Lung microvascular endothelial cell (primary cell): ENCODE measurements at regions not wholly inside any gene's neighbourhood (a gene's known extent, or its start where the extent isn't known, plus 50 kb on each side); places are given as distances from the start of the nearest gene placed in this dataset.
"Not testable (repeated sequence)": the region's sequence is repeated elsewhere in the genome, so short reads cannot be mapped to it uniquely, and the experiment has no call there.

Experiments used
- DNase-seq, 2 donors: peaks; one replicate each; pipeline versions ENCODE4 v3.0.0 to v3.0.0-alpha.2; 2010; ENCODE audit warnings: low read depth in 2 of 2

- DNase-seq = not testable (repeated sequence)
Measured at GRCh38 chr4:8717470-8717869, 124.9 kb downstream of the CPZ start.

GRCh38 chr4:8710946-8711345 is 118.4 kb downstream of the CPZ start:
- DNase-seq = no peak

GRCh38 chr4:8710416-8710815 is 117.9 kb downstream of the CPZ start:
- DNase-seq = no peak

GRCh38 chr4:8709729-8710360 is 117.3 kb downstream of the CPZ start:
- no peak for DNase-seq

- DNase-seq = no peak
Measured at GRCh38 chr4:8709050-8709728, 116.6 kb downstream of the CPZ start.

GRCh38 chr4:8708401-8709021 is 115.9 kb downstream of the CPZ start:
- no peak for DNase-seq

GRCh38 chr4:8707045-8707781 is 114.6 kb downstream of the CPZ start:
- no peak for DNase-seq

- DNase-seq = no peak
Measured at GRCh38 chr4:8706216-8707044, 113.9 kb downstream of the CPZ start.

- DNase-seq = no peak
Measured at GRCh38 chr4:8705161-8706145, 112.9 kb downstream of the CPZ start.

- no peak for DNase-seq
Measured at GRCh38 chr4:8704632-8705031, 112.1 kb downstream of the CPZ start.

GRCh38 chr4:8703857-8704495 is 111.4 kb downstream of the CPZ start:
- DNase-seq = no peak

- DNase-seq = no peak
Measured at GRCh38 chr4:8703401-8703696, 110.8 kb downstream of the CPZ start.

GRCh38 chr4:8702516-8703400 is 110.2 kb downstream of the CPZ start:
- DNase-seq = no peak

- DNase-seq = no peak
Measured at GRCh38 chr4:8702020-8702495, 109.5 kb downstream of the CPZ start.

GRCh38 chr4:8701126-8702019 is 108.8 kb downstream of the CPZ start:
- DNase-seq = no peak

- DNase-seq = no peak
Measured at GRCh38 chr4:8700531-8700930, 108.0 kb downstream of the CPZ start.

GRCh38 chr4:8699479-8700145 is 107.0 kb downstream of the CPZ start:
- DNase-seq = no peak
